Astrocyte of the cerebellum (primary cell): ENCODE measurements at regions not wholly inside any gene's neighbourhood (a gene's known extent, or its start where the extent isn't known, plus 50 kb on each side); places are given as distances from the start of the nearest gene placed in this dataset.

Experiments
- DNase-seq: peaks from one replicate; pipeline ENCODE4 v3.0.0-alpha.2; 2011; ENCODE audit warnings: low read depth
- H3K4me3 ChIP-seq: 2 replicates; pipeline ENCODE4 v1.5.1; 2011; ENCODE audit warnings: mild to moderate bottlenecking, low read depth, low read length, moderate library complexity
- in situ Hi-C: cut with HindIII; loops from 2 replicates; pipeline ENCODE4 v1.10.0; 2017; ENCODE audit warnings: low sequenced_read_pairs
- TF ChIP-seq, protein P1 (sequence below): IDR thresholded peaks from 2 replicates; pipeline ENCODE4 v1.5.1; 2012; ENCODE audit warnings: low read length, low read depth, moderate library complexity, mild to moderate bottlenecking; ENCODE audit errors: missing control alignments

DNA sequence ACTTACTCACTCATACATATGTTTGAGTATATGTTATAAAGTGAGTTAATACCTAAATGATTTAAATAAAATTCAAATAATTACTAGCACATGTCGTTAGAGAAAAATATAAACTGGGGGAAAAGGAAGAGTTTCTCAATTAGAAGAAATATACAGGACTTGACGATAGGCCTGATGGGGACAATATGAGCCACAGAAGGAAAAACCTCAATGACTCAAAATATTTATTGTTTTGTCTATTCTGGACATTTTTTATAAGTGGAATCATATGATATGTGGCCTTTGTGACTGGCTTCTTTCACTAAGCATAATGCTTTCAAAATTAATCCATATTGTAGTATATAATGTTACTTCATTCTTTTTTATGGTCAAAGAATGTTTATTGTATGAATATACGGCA is 339.2 kb upstream of the PMFBP1 start:
- H3K4me3 ChIP-seq = no peak overlapping the region
- TF ChIP-seq, protein P1, sequence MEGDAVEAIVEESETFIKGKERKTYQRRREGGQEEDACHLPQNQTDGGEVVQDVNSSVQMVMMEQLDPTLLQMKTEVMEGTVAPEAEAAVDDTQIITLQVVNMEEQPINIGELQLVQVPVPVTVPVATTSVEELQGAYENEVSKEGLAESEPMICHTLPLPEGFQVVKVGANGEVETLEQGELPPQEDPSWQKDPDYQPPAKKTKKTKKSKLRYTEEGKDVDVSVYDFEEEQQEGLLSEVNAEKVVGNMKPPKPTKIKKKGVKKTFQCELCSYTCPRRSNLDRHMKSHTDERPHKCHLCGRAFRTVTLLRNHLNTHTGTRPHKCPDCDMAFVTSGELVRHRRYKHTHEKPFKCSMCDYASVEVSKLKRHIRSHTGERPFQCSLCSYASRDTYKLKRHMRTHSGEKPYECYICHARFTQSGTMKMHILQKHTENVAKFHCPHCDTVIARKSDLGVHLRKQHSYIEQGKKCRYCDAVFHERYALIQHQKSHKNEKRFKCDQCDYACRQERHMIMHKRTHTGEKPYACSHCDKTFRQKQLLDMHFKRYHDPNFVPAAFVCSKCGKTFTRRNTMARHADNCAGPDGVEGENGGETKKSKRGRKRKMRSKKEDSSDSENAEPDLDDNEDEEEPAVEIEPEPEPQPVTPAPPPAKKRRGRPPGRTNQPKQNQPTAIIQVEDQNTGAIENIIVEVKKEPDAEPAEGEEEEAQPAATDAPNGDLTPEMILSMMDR = no peak
- in situ Hi-C loops = no loop called here
- no peak for DNase-seq

DNA sequence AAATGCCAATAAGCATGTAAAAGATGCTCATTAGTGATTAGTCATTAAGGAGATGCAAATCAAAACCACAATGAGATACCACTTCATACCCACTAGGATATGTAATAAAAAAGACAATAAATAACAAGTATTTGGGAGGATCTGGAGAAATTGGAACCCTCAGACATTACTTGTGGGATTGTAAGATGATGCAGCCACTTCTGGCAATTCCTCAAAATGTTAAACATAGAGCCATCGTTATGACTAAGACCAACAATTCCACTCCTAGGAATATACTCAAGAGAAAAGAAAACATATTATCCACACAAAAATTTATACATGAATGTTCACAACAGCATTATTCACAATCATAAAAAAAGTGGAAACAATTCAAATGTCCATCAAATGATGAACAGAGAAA is 336.2 kb upstream of the PMFBP1 start:
- in situ Hi-C loops = no loop called here
- TF ChIP-seq, protein P1 = no peak
- H3K4me3 ChIP-seq = no peak overlapping the region
- no peak for DNase-seq

DNA sequence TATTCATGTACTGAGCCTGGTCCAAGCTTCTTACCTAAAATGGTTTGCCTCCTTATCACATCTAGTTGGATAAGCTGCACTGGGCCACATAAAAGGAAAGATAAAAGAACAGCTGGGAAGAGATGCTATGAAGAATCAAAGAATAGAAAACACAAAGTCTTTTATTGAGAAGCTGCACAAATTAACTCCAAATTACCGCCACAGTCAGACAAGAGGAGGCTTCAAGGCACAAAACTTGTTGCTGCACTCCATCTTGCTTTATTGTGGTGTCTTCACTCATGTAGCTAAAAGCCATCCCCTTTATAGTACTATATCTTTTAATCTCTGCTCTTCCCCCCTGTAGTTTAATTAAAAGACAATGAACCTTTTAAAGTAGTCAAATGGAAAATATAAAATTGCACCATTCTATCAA is 330.6 kb upstream of the PMFBP1 start:
- in situ Hi-C loops = no loop called here
- DNase-seq = no peak
- TF ChIP-seq, protein P1 = no peak
- no peak overlapping the region for H3K4me3 ChIP-seq

DNA sequence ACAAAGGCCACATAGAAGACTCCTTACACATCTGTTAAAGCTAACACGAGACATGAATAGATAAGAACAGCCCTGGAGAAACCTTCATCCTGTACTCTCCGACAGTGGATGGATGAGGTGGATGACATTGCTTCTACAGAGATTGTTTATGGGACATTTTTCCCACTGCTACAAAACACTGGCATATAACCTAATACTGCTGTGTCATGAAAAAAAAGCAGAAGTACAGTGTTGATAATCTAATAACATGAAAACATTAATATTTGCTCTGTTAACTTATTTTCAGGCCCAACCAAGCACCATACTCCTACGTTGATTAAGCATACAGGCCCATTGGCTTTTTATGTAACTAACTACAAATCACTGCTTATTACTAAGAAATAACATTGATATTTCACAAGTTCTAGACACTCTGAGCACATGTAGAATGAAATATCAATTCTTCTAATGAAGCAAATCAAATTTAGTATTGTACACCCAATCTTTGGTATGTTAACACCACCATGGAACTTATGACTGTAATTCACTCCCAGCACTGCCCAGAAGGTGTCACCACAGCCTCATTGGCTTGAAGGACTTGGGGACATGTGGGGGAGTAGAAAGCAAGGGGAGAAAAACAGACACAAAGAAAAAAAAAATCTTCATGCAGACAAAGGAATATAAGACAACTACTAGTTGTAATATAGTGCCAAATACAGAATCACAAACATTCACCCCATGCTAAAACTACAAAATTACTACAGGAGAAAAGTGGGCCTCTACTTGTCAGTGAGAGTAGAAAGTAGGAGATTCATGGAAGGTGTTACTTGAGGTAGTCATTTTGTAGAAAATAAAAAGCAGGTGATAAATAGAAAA is 330.0 kb upstream of the PMFBP1 start:
- peak; percentile 71 for DNase-seq
- in situ Hi-C loops = no loop called here
- no peak overlapping the region for H3K4me3 ChIP-seq
- TF ChIP-seq, protein P1 = peak; percentile 95

DNA sequence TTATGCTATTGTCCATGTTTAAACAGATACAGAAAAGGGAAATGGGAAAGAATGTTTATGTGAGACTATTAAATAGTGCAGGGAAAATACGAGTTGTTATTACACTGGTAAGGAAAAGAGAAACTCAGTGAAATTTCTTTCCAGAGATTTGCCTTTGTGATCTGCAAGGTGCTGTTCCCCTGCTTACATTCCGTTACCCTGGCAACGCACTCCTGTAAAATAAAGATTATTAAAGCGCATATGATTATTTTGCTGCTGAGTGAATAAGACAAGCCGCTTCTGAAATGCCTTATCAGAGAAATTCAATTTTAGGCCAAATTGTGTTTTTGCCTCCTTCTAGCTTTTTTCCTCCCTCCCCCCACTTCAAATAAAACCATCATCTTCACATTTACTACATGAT is 328.6 kb upstream of the PMFBP1 start:
- H3K4me3 ChIP-seq = no peak overlapping the region
- TF ChIP-seq, protein P1 = no peak
- no peak for DNase-seq
- in situ Hi-C loops = no loop called here

DNA sequence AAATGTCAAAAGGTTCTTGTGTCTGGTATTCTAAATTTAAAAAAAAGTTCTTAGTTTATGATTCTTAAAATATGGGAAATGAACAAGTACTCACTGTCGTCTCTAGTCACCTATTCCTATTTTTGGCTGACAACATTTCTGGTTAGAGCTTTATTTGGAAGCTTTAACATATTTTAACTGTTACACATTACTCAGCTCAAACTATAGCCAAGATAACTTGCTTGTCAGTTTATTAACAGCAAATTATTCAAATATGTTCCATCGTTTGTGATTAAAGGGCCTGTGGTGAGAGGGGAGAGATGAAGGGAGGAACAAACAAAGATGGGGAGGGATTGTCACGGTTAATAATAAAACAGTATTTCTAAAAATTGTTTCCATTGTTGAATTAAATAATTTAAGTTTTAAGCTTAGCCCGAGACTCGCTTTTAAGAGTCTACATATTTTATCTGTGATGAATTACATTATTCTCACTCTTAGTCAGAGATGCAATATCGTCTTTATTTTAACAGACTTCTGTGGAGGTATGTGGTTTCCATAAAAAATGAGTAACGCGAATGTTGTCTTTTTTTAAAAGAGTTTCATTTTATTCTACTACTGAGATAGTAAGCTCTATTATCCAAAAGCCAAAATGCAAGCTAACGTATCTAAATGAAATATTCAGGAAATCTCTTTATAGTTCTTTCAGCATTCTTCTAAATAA is 321.9 kb upstream of the PMFBP1 start:
- H3K4me3 ChIP-seq = peak overlapping the region; percentile 10
- TF ChIP-seq, protein P1 = no peak
- in situ Hi-C loops = no loop called here
- no peak for DNase-seq
